ENCODE measurements at regions not wholly inside any gene's neighbourhood (a gene's known extent, or its start where the extent isn't known, plus 50 kb on each side); places are given as distances from the start of the nearest gene placed in this dataset.

DNA sequence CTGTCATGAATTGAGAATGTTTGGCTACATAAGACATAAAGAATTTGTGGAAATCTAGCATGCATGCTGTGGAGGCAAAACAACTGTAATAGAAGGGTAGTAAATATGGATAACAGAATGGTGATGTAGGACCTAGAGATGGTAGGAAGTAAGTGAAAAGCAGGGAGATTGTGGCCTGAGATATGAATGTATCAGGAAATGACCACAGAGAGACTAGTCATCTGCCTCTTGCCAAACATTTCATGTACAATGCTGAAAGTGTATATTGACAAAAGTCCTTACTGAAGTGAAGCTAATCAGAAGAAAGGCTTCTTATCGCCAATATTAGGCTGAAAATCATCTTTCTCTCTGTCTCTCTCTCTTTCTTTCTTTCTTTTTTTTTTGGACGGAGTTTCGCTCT, 873.1 kb upstream of the CTNND2 start:
- TF ChIP-seq, protein P1, sequence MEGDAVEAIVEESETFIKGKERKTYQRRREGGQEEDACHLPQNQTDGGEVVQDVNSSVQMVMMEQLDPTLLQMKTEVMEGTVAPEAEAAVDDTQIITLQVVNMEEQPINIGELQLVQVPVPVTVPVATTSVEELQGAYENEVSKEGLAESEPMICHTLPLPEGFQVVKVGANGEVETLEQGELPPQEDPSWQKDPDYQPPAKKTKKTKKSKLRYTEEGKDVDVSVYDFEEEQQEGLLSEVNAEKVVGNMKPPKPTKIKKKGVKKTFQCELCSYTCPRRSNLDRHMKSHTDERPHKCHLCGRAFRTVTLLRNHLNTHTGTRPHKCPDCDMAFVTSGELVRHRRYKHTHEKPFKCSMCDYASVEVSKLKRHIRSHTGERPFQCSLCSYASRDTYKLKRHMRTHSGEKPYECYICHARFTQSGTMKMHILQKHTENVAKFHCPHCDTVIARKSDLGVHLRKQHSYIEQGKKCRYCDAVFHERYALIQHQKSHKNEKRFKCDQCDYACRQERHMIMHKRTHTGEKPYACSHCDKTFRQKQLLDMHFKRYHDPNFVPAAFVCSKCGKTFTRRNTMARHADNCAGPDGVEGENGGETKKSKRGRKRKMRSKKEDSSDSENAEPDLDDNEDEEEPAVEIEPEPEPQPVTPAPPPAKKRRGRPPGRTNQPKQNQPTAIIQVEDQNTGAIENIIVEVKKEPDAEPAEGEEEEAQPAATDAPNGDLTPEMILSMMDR (IDR thresholded peaks at IDR 0.05) = no peak
- TF ChIP-seq EZH2phosphoT487 (IDR thresholded peaks at IDR 0.05) (no peak), EZH2 (IDR thresholded peaks at IDR 0.05) (no peak)
